ENCODE measurements at regions not wholly inside any gene's neighbourhood (a gene's known extent, or its start where the extent isn't known, plus 50 kb on each side); places are given as distances from the start of the nearest gene placed in this dataset.

DNA sequence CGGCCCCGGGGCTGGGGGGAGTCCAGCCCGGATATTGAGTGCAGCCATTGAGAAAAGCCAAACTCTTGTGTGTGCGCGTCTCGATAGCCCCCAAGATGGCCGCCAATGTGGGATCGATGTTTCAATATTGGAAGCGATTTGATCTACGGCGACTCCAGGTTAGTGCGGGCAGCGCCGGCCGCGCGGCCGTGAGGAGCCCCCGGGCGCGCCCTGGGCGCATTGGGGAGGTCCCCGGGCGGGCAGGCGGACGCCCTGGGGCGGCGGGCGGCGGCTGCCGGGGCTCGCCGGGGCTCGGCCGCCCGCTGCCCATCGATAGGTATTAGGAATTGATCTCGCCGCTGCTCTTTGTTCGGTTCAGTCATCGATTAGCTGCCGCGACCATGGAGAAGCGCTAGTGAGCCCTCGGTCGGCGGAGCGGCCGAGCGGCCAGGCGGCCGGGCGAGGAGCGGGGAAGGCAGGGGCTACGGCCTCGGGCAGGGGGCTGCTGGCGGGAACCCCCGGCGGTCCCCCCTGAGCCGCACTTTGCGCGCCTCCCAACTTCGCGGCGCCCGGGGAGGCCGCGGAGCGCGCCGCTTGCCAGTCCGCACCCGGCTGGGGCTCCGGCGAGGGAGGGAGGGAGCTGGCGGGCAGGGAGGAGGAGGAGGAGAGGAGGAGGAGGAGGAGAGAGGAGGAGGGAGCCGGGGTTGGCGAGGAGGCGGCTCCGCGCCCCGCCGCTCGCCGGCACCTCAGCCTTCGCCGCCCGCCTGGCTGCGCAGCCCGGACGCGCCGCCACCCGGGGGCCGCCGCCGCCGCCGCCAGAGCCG, 113.9 kb upstream of the MYL2 start, which contains the start of gene CUX2:
CUX2 (plus strand) TSS at position 83 of the 803 bp plus-strand sequence.
- TF ChIP-seq POLR2A (IDR thresholded peaks at IDR 0.05) (no peak), EP300 (IDR thresholded peaks at IDR 0.05) (no peak), POLR2AphosphoS5 (IDR thresholded peaks at IDR 0.05) (no peak)
- TF ChIP-seq, protein P1, sequence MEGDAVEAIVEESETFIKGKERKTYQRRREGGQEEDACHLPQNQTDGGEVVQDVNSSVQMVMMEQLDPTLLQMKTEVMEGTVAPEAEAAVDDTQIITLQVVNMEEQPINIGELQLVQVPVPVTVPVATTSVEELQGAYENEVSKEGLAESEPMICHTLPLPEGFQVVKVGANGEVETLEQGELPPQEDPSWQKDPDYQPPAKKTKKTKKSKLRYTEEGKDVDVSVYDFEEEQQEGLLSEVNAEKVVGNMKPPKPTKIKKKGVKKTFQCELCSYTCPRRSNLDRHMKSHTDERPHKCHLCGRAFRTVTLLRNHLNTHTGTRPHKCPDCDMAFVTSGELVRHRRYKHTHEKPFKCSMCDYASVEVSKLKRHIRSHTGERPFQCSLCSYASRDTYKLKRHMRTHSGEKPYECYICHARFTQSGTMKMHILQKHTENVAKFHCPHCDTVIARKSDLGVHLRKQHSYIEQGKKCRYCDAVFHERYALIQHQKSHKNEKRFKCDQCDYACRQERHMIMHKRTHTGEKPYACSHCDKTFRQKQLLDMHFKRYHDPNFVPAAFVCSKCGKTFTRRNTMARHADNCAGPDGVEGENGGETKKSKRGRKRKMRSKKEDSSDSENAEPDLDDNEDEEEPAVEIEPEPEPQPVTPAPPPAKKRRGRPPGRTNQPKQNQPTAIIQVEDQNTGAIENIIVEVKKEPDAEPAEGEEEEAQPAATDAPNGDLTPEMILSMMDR (IDR thresholded peaks at IDR 0.05) = no peak
- no peaks in the 10 kb centered on the region for H3K9me3 ChIP-seq
- peaks cover 97% of the 10 kb centered on the region for H3K27me3 ChIP-seq
- no peak for DNase-seq (ENCODE audit: low spot score in 2 of 2)
- H3K36me3 ChIP-seq = no peaks in the 10 kb centered on the region
- WGBS = 2% methylated on average over 17 of the region's 100 CpGs
- no peak within 1 kb of the TSS for H3K27ac ChIP-seq
- peak within 1 kb of the TSS; percentile 41 for H3K4me3 ChIP-seq
- peaks cover 28% of the 10 kb centered on the region for H3K4me1 ChIP-seq

DNA sequence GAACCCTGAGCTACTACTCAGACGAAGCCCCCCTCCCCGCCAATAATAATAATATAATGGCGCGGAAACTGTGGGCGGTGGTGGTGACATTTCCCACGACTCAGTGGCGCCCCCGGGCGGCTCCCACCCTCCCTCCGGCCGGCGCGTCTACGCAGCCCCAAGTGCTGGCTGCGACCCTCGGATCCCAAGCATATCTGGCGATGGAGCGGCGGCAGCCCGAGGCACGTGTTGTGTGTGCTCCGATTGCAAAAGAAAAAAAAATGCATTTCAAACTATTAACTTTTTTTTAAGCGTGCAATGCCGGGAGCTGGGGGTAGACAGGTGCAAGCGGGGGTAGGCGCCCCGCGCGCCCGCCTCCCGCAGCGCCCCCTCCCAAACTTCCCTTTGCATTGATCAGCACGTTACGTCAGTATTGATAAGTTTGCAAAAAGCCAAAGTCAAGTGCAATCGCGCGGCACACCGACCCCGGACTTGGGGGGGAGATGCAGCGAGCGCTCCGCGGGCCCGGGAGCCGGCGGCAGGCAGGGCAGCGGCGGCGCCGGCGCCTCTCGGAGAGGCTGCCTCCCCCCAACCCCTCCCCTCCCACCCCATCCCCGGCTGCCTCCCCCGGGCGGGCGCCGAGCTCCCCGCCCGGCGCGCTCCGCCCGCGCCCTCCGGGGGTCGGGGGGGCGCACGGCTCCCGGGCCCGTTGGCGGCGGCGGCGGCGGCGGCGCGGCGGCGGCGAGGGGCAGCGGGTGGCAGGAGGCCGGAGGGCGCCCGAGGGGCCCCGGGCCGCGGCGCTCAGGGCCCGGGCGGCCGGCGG, 113.1 kb upstream of the MYL2 start:
- Histone ChIP-seq H3K27ac (no peak overlapping the region), H3K27me3 (peaks cover 99% of the 10 kb centered on the region), H3K9me3 (no peaks in the 10 kb centered on the region), H3K4me1 (peaks cover 28% of the 10 kb centered on the region), H3K4me3 (peak overlapping the region; percentile 41), H3K36me3 (no peaks in the 10 kb centered on the region)
- no peak for DNase-seq (ENCODE audit: low spot score in 2 of 2)
- WGBS = 2% methylated on average over 49 of the region's 93 CpGs
- TF ChIP-seq POLR2AphosphoS5 (IDR thresholded peaks at IDR 0.05) (no peak), POLR2A (IDR thresholded peaks at IDR 0.05) (no peak), EP300 (IDR thresholded peaks at IDR 0.05) (no peak)
- TF ChIP-seq, protein P1 (IDR thresholded peaks at IDR 0.05) = no peak

DNA sequence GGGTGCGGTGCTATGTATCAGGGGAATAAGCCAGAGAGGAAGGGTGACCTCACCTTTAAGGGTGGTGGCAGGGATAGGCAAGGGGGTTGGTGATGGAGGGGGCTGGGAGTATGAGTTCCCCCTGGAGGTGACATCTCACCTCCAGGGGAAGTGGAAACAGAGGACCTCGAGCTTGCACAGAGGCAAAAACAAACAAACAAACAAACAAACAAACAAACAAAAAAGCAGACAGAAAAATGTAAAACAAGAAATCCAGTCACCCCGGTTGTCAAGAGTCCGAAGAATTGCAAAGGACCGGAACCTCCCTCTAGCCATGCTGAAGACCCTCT, 112.2 kb upstream of the MYL2 start:
- H3K4me3 ChIP-seq = no peak overlapping the region
- WGBS = 44% methylated on average over 5 of the region's 5 CpGs
- no peaks in the 10 kb centered on the region for H3K9me3 ChIP-seq
- no peak for DNase-seq (ENCODE audit: low spot score in 2 of 2)
- peaks cover 94% of the 10 kb centered on the region for H3K27me3 ChIP-seq
- no peak for TF ChIP-seq POLR2AphosphoS5 (IDR thresholded peaks at IDR 0.05)
- TF ChIP-seq EP300 (IDR thresholded peaks at IDR 0.05) = no peak
- TF ChIP-seq POLR2A (IDR thresholded peaks at IDR 0.05) = no peak
- TF ChIP-seq, protein P1 (IDR thresholded peaks at IDR 0.05) = no peak
- peaks cover 28% of the 10 kb centered on the region for H3K4me1 ChIP-seq
- no peak overlapping the region for H3K27ac ChIP-seq
- H3K36me3 ChIP-seq = no peaks in the 10 kb centered on the region

DNA sequence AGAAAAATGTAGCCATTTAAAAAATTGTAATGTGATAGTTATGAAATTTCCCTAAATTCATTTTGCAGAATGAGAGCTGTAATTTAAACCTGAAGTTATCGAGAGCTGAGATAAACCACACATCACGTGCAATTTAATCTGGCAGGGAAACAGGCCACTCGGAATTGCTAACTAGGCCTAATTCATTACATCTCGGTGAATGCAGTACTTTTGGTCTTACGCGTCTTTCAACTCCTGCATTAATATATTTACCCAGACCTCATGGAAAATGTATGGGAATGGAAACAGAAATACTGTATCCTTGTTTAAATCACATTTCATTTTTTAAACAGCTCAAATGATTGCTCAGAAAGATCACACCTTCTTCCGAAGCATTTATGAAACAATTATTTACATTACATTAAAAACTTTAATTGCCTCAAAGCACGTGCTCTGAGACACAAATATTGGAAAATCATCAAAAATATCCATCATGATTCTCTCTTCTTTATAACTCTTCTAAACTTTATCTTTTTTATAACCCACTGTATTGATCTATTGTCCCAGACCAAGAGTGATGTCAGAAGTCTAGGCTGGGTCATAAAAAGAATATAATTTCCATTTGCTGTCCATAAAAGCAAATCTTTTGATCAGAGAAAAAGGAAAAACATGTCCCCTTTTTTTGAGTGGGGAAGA, 111.7 kb upstream of the MYL2 start:
- H3K4me1 ChIP-seq = peaks cover 28% of the 10 kb centered on the region
- no peaks in the 10 kb centered on the region for H3K36me3 ChIP-seq
- no peaks in the 10 kb centered on the region for H3K9me3 ChIP-seq
- no peak overlapping the region for H3K27ac ChIP-seq
- peaks cover 94% of the 10 kb centered on the region for H3K27me3 ChIP-seq
- H3K4me3 ChIP-seq = no peak overlapping the region
- WGBS = 75% methylated on average over 8 of the region's 8 CpGs
- DNase-seq (ENCODE audit: low spot score in 2 of 2) = no peak
- no peak for TF ChIP-seq POLR2AphosphoS5 (IDR thresholded peaks at IDR 0.05)
- TF ChIP-seq, protein P1 (IDR thresholded peaks at IDR 0.05) = no peak
- no peak for TF ChIP-seq POLR2A (IDR thresholded peaks at IDR 0.05)
- no peak for TF ChIP-seq EP300 (IDR thresholded peaks at IDR 0.05)
